GM23338 (cell line): ENCODE measurements at regions not wholly inside any gene's neighbourhood (a gene's known extent, or its start where the extent isn't known, plus 50 kb on each side); places are given as distances from the start of the nearest gene placed in this dataset.
"Not testable (repeated sequence)": the region's sequence is repeated elsewhere in the genome, so short reads cannot be mapped to it uniquely, and the experiment has no call there.

Experiments used
- ATAC-seq: fragments of 200-7000 bp; cut with Tn5 transposase; 3 replicates; pipeline ENCODE4 v1.9.1; 2020
- DNase-seq: peaks from one replicate; pipeline ENCODE4 v3.0.0-alpha.2; 2015; ENCODE audit warnings: low spot score
- H2AFZ ChIP-seq: fragments of 200-600 bp; sonication (generic); 2 replicates; pipeline ENCODE4 v1.8.0; 2016; ENCODE audit warnings: antibody characterized with exemption, mild to moderate bottlenecking, moderate library complexity
- H3F3A ChIP-seq: fragments of 200-600 bp; sonication (generic); replicated peaks from 2 replicates; pipeline ENCODE4 v1.8.0; 2017; ENCODE audit warnings: antibody characterized with exemption, mixed run types, low read depth
- H3K27ac ChIP-seq: fragments of 200-600 bp; sonication (generic); 2 replicates; pipeline ENCODE4 v1.6.1; 2016; ENCODE audit warnings: low read depth
- H3K27me3 ChIP-seq: fragments of 200-600 bp; sonication (generic); 2 replicates; pipeline ENCODE4 v1.8.0; 2016; ENCODE audit warnings: mild to moderate bottlenecking, mixed run types, moderate library complexity; ENCODE audit not compliant: insufficient read depth
- H3K36me3 ChIP-seq: fragments of 200-600 bp; sonication (generic); 2 replicates; pipeline ENCODE4 v1.8.0; 2016; ENCODE audit warnings: mild to moderate bottlenecking; ENCODE audit not compliant: insufficient read depth
- H3K4me1 ChIP-seq: fragments of 200-600 bp; sonication (generic); 2 replicates; pipeline ENCODE4 v1.8.0; 2016; ENCODE audit warnings: mild to moderate bottlenecking, moderate library complexity; ENCODE audit not compliant: insufficient read depth
- H3K4me2 ChIP-seq: fragments of 200-600 bp; sonication (generic); 2 replicates; pipeline ENCODE4 v1.7.1; 2017; ENCODE audit warnings: mixed run types
- H3K4me3 ChIP-seq: fragments of 200-600 bp; sonication (generic); 2 replicates; pipeline ENCODE4 v1.6.1; 2016; ENCODE audit warnings: mixed run types
- H3K79me2 ChIP-seq: fragments of 200-600 bp; sonication (generic); replicated peaks from 2 replicates; pipeline ENCODE4 v1.8.0; 2017; ENCODE audit warnings: mild to moderate bottlenecking; ENCODE audit not compliant: insufficient read depth
- H3K9me2 ChIP-seq: fragments of 200-600 bp; sonication (generic); 2 replicates; pipeline ENCODE4 v1.8.0; 2017; ENCODE audit not compliant: insufficient read depth
- H4K20me1 ChIP-seq: fragments of 200-600 bp; sonication (generic); replicated peaks from 2 replicates; pipeline ENCODE4 v1.8.0; 2017; ENCODE audit warnings: mild to moderate bottlenecking; ENCODE audit not compliant: insufficient read depth
- H3K27ac Mint-ChIP-seq: 2 replicates; pipeline ENCODE4 v1.8.0; 2020; ENCODE audit warnings: inconsistent platforms, mild to moderate bottlenecking, moderate library complexity, mixed read lengths
- H3K27me3 Mint-ChIP-seq: 3 replicates; pipeline ENCODE4 v1.8.0; 2022; ENCODE audit warnings: low read depth, mild to moderate bottlenecking, moderate library complexity, mixed read lengths, inconsistent platforms; ENCODE audit not compliant: insufficient read depth, poor library complexity
- H3K36me3 Mint-ChIP-seq: 3 replicates; pipeline ENCODE4 v1.8.0; 2021; ENCODE audit warnings: low read depth, mild to moderate bottlenecking, inconsistent platforms, moderate library complexity, mixed read lengths
- H3K4me1 Mint-ChIP-seq: 3 replicates; pipeline ENCODE4 v1.8.0; 2020; ENCODE audit warnings: mild to moderate bottlenecking, inconsistent platforms, mixed read lengths
- H3K4me3 Mint-ChIP-seq: 3 replicates; pipeline ENCODE4 v1.8.0; 2021; ENCODE audit warnings: moderate library complexity, mild to moderate bottlenecking, inconsistent platforms, mixed read lengths
- H3K9me3 Mint-ChIP-seq: 3 replicates; pipeline ENCODE4 v1.8.0; 2020; ENCODE audit warnings: moderate library complexity, mild to moderate bottlenecking, inconsistent platforms, mixed read lengths
- CREB1 ChIP-seq: fragments of 250-450 bp; sonication (Bioruptor Pico); IDR thresholded peaks from 2 replicates; pipeline ENCODE4 v1.5.0; 2020; ENCODE audit warnings: low read depth, mild to moderate bottlenecking, moderate library complexity
- EZH2 ChIP-seq: fragments of 200-600 bp; sonication (generic); IDR thresholded peaks from one replicate; pipeline ENCODE4 v1.8.0; 2017; ENCODE audit warnings: antibody characterized with exemption, mild to moderate bottlenecking, low read depth; ENCODE audit not compliant: unreplicated experiment
- NANOG ChIP-seq: IDR thresholded peaks from 2 replicates; pipeline ENCODE4 v1.6.1; 2016; ENCODE audit warnings: antibody characterized with exemption, borderline replicate concordance
- POLR2AphosphoS5 ChIP-seq: IDR thresholded peaks from 2 replicates; pipeline ENCODE4 v1.6.1; 2016; ENCODE audit warnings: antibody characterized with exemption, low read depth
- REST ChIP-seq: IDR thresholded peaks from one replicate; pipeline ENCODE4 v1.6.1; 2018; ENCODE audit warnings: antibody characterized with exemption; ENCODE audit not compliant: unreplicated experiment
- STAT1 ChIP-seq: IDR thresholded peaks from one replicate; pipeline ENCODE4 v1.6.1; 2016; ENCODE audit warnings: antibody characterized with exemption; ENCODE audit not compliant: unreplicated experiment
- ZNF114 ChIP-seq: fragments of 250-450 bp; sonication (Bioruptor Pico); IDR thresholded peaks from 2 replicates; pipeline ENCODE4 v1.5.0; 2020; ENCODE audit warnings: mild to moderate bottlenecking, moderate library complexity
- ZNF331 ChIP-seq: fragments of 250-450 bp; sonication (Bioruptor Pico); IDR thresholded peaks from 2 replicates; pipeline ENCODE4 v1.5.0; 2020; ENCODE audit warnings: low read depth, mild to moderate bottlenecking, moderate library complexity
- ZNF462 ChIP-seq: fragments of 250-450 bp; sonication (Bioruptor Pico); IDR thresholded peaks from 2 replicates; pipeline ENCODE4 v1.5.0; 2020; ENCODE audit warnings: mild to moderate bottlenecking, moderate library complexity
- TF ChIP-seq, protein P1 (sequence below): IDR thresholded peaks from 2 replicates; pipeline ENCODE4 v1.6.1; 2016; ENCODE audit warnings: antibody characterized with exemption
- TF ChIP-seq, protein P2 (sequence below), 2 experiments: fragments of 200-600 bp in 1 of 2; sonication (generic) in 1 of 2; conservative IDR thresholded peaks; 2 replicates each; pipeline versions ENCODE4 v1.5.1 to v1.6.1; 2016 to 2017; ENCODE audit warnings: antibody characterized with exemption in 2 of 2, low read depth in 2 of 2, mild to moderate bottlenecking in 2 of 2, moderate library complexity in 1 of 2

GRCh38 chr18:6571239-6571602 is 156.5 kb upstream of the L3MBTL4 start:
- no peaks in the 10 kb centered on the region for H3K9me2 ChIP-seq
- no peak overlapping the region for H3K4me2 ChIP-seq
- Mint-ChIP-seq H3K4me1 (peaks cover 24% of the 10 kb centered on the region), H3K9me3 (no peaks in the 10 kb centered on the region), H3K27ac (no peak overlapping the region), H3K27me3 (no peaks in the 10 kb centered on the region), H3K36me3 (no peaks in the 10 kb centered on the region), H3K4me3 (no peak overlapping the region)
- H3K4me1 ChIP-seq: no peaks in the 10 kb centered on the region
- no peak overlapping the region for H3K4me3 ChIP-seq
- no peak overlapping the region for H2AFZ ChIP-seq
- H3K27me3 ChIP-seq: no peaks in the 10 kb centered on the region
- no peak overlapping the region for H3K27ac ChIP-seq
- H3K36me3 ChIP-seq: no peaks in the 10 kb centered on the region
- TF ChIP-seq, protein P1, sequence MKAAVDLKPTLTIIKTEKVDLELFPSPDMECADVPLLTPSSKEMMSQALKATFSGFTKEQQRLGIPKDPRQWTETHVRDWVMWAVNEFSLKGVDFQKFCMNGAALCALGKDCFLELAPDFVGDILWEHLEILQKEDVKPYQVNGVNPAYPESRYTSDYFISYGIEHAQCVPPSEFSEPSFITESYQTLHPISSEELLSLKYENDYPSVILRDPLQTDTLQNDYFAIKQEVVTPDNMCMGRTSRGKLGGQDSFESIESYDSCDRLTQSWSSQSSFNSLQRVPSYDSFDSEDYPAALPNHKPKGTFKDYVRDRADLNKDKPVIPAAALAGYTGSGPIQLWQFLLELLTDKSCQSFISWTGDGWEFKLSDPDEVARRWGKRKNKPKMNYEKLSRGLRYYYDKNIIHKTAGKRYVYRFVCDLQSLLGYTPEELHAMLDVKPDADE: no peak
- no peak for TF ChIP-seq CREB1 (CRISPR knock-in tag)
- TF ChIP-seq STAT1: no peak
- no peak for TF ChIP-seq NANOG
- TF ChIP-seq REST: no peak
- no peak for TF ChIP-seq POLR2AphosphoS5
- no peak for TF ChIP-seq EZH2
- no peak for TF ChIP-seq ZNF462 (CRISPR knock-in tag)
- TF ChIP-seq ZNF331 (CRISPR knock-in tag): no peak
- no peak for TF ChIP-seq ZNF114
- TF ChIP-seq, protein P2, sequence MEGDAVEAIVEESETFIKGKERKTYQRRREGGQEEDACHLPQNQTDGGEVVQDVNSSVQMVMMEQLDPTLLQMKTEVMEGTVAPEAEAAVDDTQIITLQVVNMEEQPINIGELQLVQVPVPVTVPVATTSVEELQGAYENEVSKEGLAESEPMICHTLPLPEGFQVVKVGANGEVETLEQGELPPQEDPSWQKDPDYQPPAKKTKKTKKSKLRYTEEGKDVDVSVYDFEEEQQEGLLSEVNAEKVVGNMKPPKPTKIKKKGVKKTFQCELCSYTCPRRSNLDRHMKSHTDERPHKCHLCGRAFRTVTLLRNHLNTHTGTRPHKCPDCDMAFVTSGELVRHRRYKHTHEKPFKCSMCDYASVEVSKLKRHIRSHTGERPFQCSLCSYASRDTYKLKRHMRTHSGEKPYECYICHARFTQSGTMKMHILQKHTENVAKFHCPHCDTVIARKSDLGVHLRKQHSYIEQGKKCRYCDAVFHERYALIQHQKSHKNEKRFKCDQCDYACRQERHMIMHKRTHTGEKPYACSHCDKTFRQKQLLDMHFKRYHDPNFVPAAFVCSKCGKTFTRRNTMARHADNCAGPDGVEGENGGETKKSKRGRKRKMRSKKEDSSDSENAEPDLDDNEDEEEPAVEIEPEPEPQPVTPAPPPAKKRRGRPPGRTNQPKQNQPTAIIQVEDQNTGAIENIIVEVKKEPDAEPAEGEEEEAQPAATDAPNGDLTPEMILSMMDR (conservative IDR thresholded peaks at IDR 0.05; ENCODE audit: low read depth in 2 of 2): no peak
- DNase-seq (no peak), ATAC-seq (peak; percentile 39; the same call in 2 of the 3 replicates)
- H4K20me1 ChIP-seq: no peaks in the 10 kb centered on the region
- no peaks in the 10 kb centered on the region for H3F3A ChIP-seq
- no peaks in the 10 kb centered on the region for H3K79me2 ChIP-seq

DNA sequence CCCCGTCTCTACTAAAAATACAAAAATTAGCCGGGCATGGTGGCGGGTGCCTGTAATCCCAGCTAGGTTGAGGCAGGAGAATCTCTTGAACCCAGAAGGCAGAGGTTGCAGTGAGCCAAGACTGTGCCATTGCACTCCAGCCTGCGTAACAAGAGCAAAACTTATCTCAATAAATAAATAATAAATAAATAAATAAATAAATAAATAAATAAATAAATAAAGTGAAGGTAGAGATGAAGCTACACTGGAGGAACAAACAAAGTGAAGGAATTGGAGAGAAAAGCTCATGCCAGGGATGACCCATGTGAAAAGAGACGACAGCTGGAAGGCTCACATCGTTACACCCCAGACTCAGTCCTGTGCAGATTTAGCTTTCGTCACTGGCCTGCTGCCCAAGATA is 157.3 kb upstream of the ARHGAP28 start:
- not testable (repeated sequence) for H3K4me3 ChIP-seq, ATAC-seq, H3K36me3 Mint-ChIP-seq, H3K27me3 ChIP-seq, H3K4me3 Mint-ChIP-seq, H3K9me3 Mint-ChIP-seq, H3K27ac ChIP-seq, H3K4me1 ChIP-seq, H2AFZ ChIP-seq, H3K9me2 ChIP-seq, H4K20me1 ChIP-seq, H3K27me3 Mint-ChIP-seq, H3K4me2 ChIP-seq, H3K36me3 ChIP-seq, H3K79me2 ChIP-seq, H3K27ac Mint-ChIP-seq, DNase-seq, H3F3A ChIP-seq
- peaks cover 16% of the 10 kb centered on the region for H3K4me1 Mint-ChIP-seq
